Ishikawa (cell line): ENCODE measurements at regions not wholly inside any gene's neighbourhood (a gene's known extent, or its start where the extent isn't known, plus 50 kb on each side); places are given as distances from the start of the nearest gene placed in this dataset.

Experiments
- CEBPB ChIP-seq: IDR thresholded peaks from 2 replicates; pipeline ENCODE4 v1.6.1; 2012
- CREB1 ChIP-seq: IDR thresholded peaks from 2 replicates; pipeline ENCODE4 v1.6.1; 2012; ENCODE audit warnings: low read depth
- EGR1 ChIP-seq: IDR thresholded peaks from 2 replicates; pipeline ENCODE4 v1.6.1; 2012
- EP300 ChIP-seq: IDR thresholded peaks from 2 replicates; pipeline ENCODE4 v1.6.1; 2012; ENCODE audit warnings: borderline replicate concordance
- FOXM1 ChIP-seq: IDR thresholded peaks from 2 replicates; pipeline ENCODE4 v1.6.1; 2012; ENCODE audit warnings: low read depth, borderline replicate concordance
- NFIC ChIP-seq: IDR thresholded peaks from 2 replicates; pipeline ENCODE4 v1.6.1; 2012
- RAD21 ChIP-seq: IDR thresholded peaks from 2 replicates; pipeline ENCODE4 v1.6.1; 2012; ENCODE audit warnings: low read depth
- TAF1 ChIP-seq: IDR thresholded peaks from 2 replicates; pipeline ENCODE4 v1.6.1; 2012; ENCODE audit warnings: low read depth, mild to moderate bottlenecking
- TCF12 ChIP-seq: IDR thresholded peaks from 2 replicates; pipeline ENCODE4 v1.6.1; 2012; ENCODE audit warnings: low read depth
- TEAD4 ChIP-seq: IDR thresholded peaks from 2 replicates; pipeline ENCODE4 v1.6.1; 2012
- YY1 ChIP-seq: IDR thresholded peaks from 2 replicates; pipeline ENCODE4 v1.6.1; 2012; ENCODE audit warnings: low read depth
- TF ChIP-seq, protein P1 (sequence below): IDR thresholded peaks from 2 replicates; pipeline ENCODE4 v1.6.1; 2012; ENCODE audit warnings: low read depth, mild to moderate bottlenecking
- TF ChIP-seq, protein P2 (sequence below): IDR thresholded peaks from 2 replicates; pipeline ENCODE4 v1.6.1; 2012
- TF ChIP-seq, protein P3 (sequence below): IDR thresholded peaks from 2 replicates; pipeline ENCODE4 v1.6.1; 2012

DNA sequence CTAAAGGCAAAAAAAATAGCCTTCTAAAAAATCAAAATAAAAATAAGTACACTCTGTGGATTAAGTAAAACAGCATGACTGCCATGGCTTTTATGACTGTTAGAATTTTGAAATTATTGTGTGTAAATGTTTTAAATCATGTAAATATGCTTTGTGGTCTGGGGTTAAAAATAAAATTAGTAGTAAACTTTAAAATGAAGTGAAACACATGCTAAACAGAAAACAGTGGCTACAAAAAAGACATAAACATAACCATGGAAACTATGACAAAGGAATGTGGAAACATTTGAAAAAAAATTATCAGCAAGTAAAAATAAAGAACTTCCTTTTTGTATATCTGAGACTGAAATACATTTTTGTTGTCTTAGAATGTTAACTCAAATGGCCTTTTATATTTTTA is 134.5 kb upstream of the SPEF2 start:
- no peak for TF ChIP-seq NFIC
- TF ChIP-seq CEBPB: no peak
- TF ChIP-seq, protein P1, sequence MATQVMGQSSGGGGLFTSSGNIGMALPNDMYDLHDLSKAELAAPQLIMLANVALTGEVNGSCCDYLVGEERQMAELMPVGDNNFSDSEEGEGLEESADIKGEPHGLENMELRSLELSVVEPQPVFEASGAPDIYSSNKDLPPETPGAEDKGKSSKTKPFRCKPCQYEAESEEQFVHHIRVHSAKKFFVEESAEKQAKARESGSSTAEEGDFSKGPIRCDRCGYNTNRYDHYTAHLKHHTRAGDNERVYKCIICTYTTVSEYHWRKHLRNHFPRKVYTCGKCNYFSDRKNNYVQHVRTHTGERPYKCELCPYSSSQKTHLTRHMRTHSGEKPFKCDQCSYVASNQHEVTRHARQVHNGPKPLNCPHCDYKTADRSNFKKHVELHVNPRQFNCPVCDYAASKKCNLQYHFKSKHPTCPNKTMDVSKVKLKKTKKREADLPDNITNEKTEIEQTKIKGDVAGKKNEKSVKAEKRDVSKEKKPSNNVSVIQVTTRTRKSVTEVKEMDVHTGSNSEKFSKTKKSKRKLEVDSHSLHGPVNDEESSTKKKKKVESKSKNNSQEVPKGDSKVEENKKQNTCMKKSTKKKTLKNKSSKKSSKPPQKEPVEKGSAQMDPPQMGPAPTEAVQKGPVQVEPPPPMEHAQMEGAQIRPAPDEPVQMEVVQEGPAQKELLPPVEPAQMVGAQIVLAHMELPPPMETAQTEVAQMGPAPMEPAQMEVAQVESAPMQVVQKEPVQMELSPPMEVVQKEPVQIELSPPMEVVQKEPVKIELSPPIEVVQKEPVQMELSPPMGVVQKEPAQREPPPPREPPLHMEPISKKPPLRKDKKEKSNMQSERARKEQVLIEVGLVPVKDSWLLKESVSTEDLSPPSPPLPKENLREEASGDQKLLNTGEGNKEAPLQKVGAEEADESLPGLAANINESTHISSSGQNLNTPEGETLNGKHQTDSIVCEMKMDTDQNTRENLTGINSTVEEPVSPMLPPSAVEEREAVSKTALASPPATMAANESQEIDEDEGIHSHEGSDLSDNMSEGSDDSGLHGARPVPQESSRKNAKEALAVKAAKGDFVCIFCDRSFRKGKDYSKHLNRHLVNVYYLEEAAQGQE: no peak
- TF ChIP-seq, protein P2, sequence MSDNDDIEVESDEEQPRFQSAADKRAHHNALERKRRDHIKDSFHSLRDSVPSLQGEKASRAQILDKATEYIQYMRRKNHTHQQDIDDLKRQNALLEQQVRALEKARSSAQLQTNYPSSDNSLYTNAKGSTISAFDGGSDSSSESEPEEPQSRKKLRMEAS: no peak
- no peak for TF ChIP-seq YY1
- TF ChIP-seq, protein P3, sequence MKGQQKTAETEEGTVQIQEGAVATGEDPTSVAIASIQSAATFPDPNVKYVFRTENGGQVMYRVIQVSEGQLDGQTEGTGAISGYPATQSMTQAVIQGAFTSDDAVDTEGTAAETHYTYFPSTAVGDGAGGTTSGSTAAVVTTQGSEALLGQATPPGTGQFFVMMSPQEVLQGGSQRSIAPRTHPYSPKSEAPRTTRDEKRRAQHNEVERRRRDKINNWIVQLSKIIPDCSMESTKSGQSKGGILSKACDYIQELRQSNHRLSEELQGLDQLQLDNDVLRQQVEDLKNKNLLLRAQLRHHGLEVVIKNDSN: no peak
- TF ChIP-seq TAF1: no peak
- TF ChIP-seq TEAD4: no peak
- no peak for TF ChIP-seq RAD21
- TF ChIP-seq CREB1: no peak
- no peak for TF ChIP-seq EP300
- TF ChIP-seq TCF12: no peak
- TF ChIP-seq FOXM1: no peak
- no peak for TF ChIP-seq EGR1
